Neural cell (in vitro differentiated cells): ENCODE measurements at regions not wholly inside any gene's neighbourhood (a gene's known extent, or its start where the extent isn't known, plus 50 kb on each side); places are given as distances from the start of the nearest gene placed in this dataset.

Experiments
- H2AFZ ChIP-seq: fragments of 200-600, 300-800 bp; sonication (generic), shearing (Covaris generic); 2 replicates; pipeline ENCODE4 v1.6.0; 2014; ENCODE audit warnings: low read depth, mild to moderate bottlenecking, antibody characterized with exemption, low read length, moderate library complexity
- H3F3A ChIP-seq: fragments of 200-600 bp; shearing (Covaris generic); 2 replicates; pipeline ENCODE4 v1.6.1; 2016; ENCODE audit warnings: mild to moderate bottlenecking, moderate library complexity, mixed read lengths, antibody characterized with exemption, low read length; ENCODE audit not compliant: insufficient read depth, poor library complexity, severe bottlenecking
- H3K27ac ChIP-seq: fragments of 200-600, 300-800 bp; sonication (generic), shearing (Covaris generic); 2 replicates; pipeline ENCODE4 v1.5.1; 2014; ENCODE audit warnings: mild to moderate bottlenecking, low read length, moderate library complexity
- H3K27me3 ChIP-seq: fragments of 300-800, 200-600 bp; sonication (generic), shearing (Covaris generic); 2 replicates; pipeline ENCODE4 v1.6.0; 2014; ENCODE audit warnings: mild to moderate bottlenecking, low read depth, low read length, moderate library complexity; ENCODE audit not compliant: insufficient read depth
- H3K36me3 ChIP-seq: fragments of 300-800, 200-600 bp; sonication (generic), shearing (Covaris generic); 2 replicates; pipeline ENCODE4 v1.5.1; 2014; ENCODE audit warnings: mild to moderate bottlenecking, antibody characterized with exemption, low read length, moderate library complexity; ENCODE audit not compliant: insufficient read depth
- H3K4me2 ChIP-seq: fragments of 300-800, 200-600 bp; sonication (generic), shearing (Covaris generic); 2 replicates; pipeline ENCODE4 v1.6.0; 2014; ENCODE audit warnings: mild to moderate bottlenecking, low read length
- H3K4me3 ChIP-seq: fragments of 300-800, 200-600 bp; sonication (generic), shearing (Covaris generic); 2 replicates; pipeline ENCODE4 v1.5.1; 2014; ENCODE audit warnings: mild to moderate bottlenecking, low read length, moderate library complexity
- H3K79me2 ChIP-seq: fragments of 200-600 bp; shearing (Covaris generic); replicated peaks from 2 replicates; pipeline ENCODE4 v1.6.0; 2014; ENCODE audit warnings: mild to moderate bottlenecking, low read length, moderate library complexity; ENCODE audit not compliant: insufficient read depth
- H3K9ac ChIP-seq: fragments of 300-800, 200-600 bp; sonication (generic), shearing (Covaris generic); 2 replicates; pipeline ENCODE4 v1.6.1; 2016; ENCODE audit warnings: mild to moderate bottlenecking, low read length, mixed read lengths
- H3K9me2 ChIP-seq: fragments of 200-600 bp; shearing (Covaris generic); 2 replicates; pipeline ENCODE4 v1.6.1; 2016; ENCODE audit warnings: mild to moderate bottlenecking, low read length, mixed read lengths; ENCODE audit not compliant: insufficient read depth
- H3K9me3 ChIP-seq: fragments of 200-600, 300-800 bp; sonication (generic), shearing (Covaris generic); 2 replicates; pipeline ENCODE4 v1.6.1; 2016; ENCODE audit warnings: mild to moderate bottlenecking, mixed run types, low read length, moderate library complexity, mixed read lengths
- H4K20me1 ChIP-seq: fragments of 200-600 bp; shearing (Covaris generic); 2 replicates; pipeline ENCODE4 v1.6.1; 2016; ENCODE audit warnings: mild to moderate bottlenecking, mixed run types; ENCODE audit not compliant: insufficient read depth
- CTCF ChIP-seq: fragments of 450-650 bp; IDR thresholded peaks from 2 replicates; pipeline ENCODE4 v1.5.1; 2014; ENCODE audit warnings: antibody characterized with exemption, mild to moderate bottlenecking, moderate library complexity; ENCODE audit not compliant: poor library complexity, severe bottlenecking
- EP300 ChIP-seq: fragments of 450-650 bp; conservative IDR thresholded peaks from 2 replicates; pipeline ENCODE4 v1.6.1; 2014; ENCODE audit warnings: antibody characterized with exemption, mild to moderate bottlenecking, moderate library complexity; ENCODE audit not compliant: poor library complexity, severe bottlenecking
- EZH2 ChIP-seq: fragments of 200-600, 300-800 bp; shearing (Covaris generic), sonication (generic); IDR thresholded peaks from 2 replicates; pipeline ENCODE4 v1.6.1; 2014; ENCODE audit warnings: antibody characterized with exemption, low read length, borderline replicate concordance, mild to moderate bottlenecking; ENCODE audit not compliant: insufficient read depth, poor library complexity, severe bottlenecking
- MXI1 ChIP-seq: fragments of 450-650 bp; conservative IDR thresholded peaks from 2 replicates; pipeline ENCODE4 v1.6.1; 2014; ENCODE audit warnings: antibody characterized with exemption, mild to moderate bottlenecking; ENCODE audit not compliant: poor library complexity, severe bottlenecking
- POLR2AphosphoS5 ChIP-seq: IDR thresholded peaks from 2 replicates; pipeline ENCODE4 v1.6.1; 2012
- RAD21 ChIP-seq: fragments of 450-650 bp; conservative IDR thresholded peaks from 2 replicates; pipeline ENCODE4 v1.6.1; 2014; ENCODE audit warnings: antibody characterized with exemption, mild to moderate bottlenecking, moderate library complexity
- REST ChIP-seq: IDR thresholded peaks from 2 replicates; pipeline ENCODE4 v1.6.1; 2012; ENCODE audit warnings: borderline replicate concordance
- SMC3 ChIP-seq: fragments of 450-650 bp; conservative IDR thresholded peaks from 2 replicates; pipeline ENCODE4 v1.6.1; 2014; ENCODE audit warnings: antibody characterized with exemption, mild to moderate bottlenecking, moderate library complexity; ENCODE audit not compliant: poor library complexity
- TAF1 ChIP-seq: IDR thresholded peaks from 2 replicates; pipeline ENCODE4 v1.6.1; 2012; ENCODE audit warnings: low read depth

- Histone ChIP-seq H3K9ac (no peak overlapping the region), H3K79me2 (no peaks in the 10 kb centered on the region), H3K36me3 (no peaks in the 10 kb centered on the region), H3F3A (no peaks in the 10 kb centered on the region), H3K4me3 (no peak overlapping the region), H3K27ac (no peak overlapping the region), H3K4me2 (no peak overlapping the region), H4K20me1 (no peaks in the 10 kb centered on the region), H3K9me3 (no peaks in the 10 kb centered on the region), H2AFZ (no peak overlapping the region), H3K9me2 (no peaks in the 10 kb centered on the region), H3K27me3 (no peaks in the 10 kb centered on the region)
- TF ChIP-seq EZH2 (no peak), REST (no peak), POLR2AphosphoS5 (no peak), MXI1 (no peak), TAF1 (no peak), EP300 (no peak), CTCF (no peak), SMC3 (no peak), RAD21 (no peak)
Observed at GRCh38 chr4:140302151-140302859, 71.1 kb upstream of the SCOC start.

GRCh38 chr4:140300271-140300970 is 73.0 kb upstream of the SCOC start:
- no peaks in the 10 kb centered on the region for H3K9me2 ChIP-seq
- no peak overlapping the region for H3K4me3 ChIP-seq
- H4K20me1 ChIP-seq = no peaks in the 10 kb centered on the region
- no peaks in the 10 kb centered on the region for H3F3A ChIP-seq
- H3K9ac ChIP-seq = no peak overlapping the region
- no peak for TF ChIP-seq SMC3
- TF ChIP-seq CTCF = no peak
- TF ChIP-seq TAF1 = no peak
- no peak for TF ChIP-seq MXI1
- TF ChIP-seq POLR2AphosphoS5 = no peak
- no peak for TF ChIP-seq EP300
- no peak for TF ChIP-seq REST
- no peak for TF ChIP-seq RAD21
- H3K79me2 ChIP-seq = no peaks in the 10 kb centered on the region
- no peak overlapping the region for H3K4me2 ChIP-seq
- no peak overlapping the region for H2AFZ ChIP-seq
- no peaks in the 10 kb centered on the region for H3K9me3 ChIP-seq
- H3K36me3 ChIP-seq = no peaks in the 10 kb centered on the region
- no peaks in the 10 kb centered on the region for H3K27me3 ChIP-seq
- H3K27ac ChIP-seq = no peak overlapping the region
